HepG2 (cell line): ENCODE measurements at regions not wholly inside any gene's neighbourhood (a gene's known extent, or its start where the extent isn't known, plus 50 kb on each side); places are given as distances from the start of the nearest gene placed in this dataset.

Experiments used
- ATAC-seq: fragments of 200-7000 bp; cut with Tn5 transposase; 3 replicates; pipeline ENCODE4 v1.9.1; 2020; ENCODE audit warnings: mild to moderate bottlenecking, moderate library complexity
- BruUV-seq: library from RNA; stranded (reverse); fragments of 400-500 nt; replicated peaks from 2 replicates; lab custom pipeline; 2021; lab: Mats Ljungman, UMichigan
- CTCF ChIA-PET: fragments of 300-600 bp; formaldehyde crosslinking; extraction: SDS; loops from one replicate; lab custom pipeline; 2021; ENCODE audit warnings: low total read pairs, inconsistent platforms, low intra/inter-chr PET ratio; lab: Yijun Ruan, JAX
- POLR2A ChIA-PET: fragments of 350-600 bp; sonication (Branson Sonifier 250); formaldehyde crosslinking; loops from one replicate; lab custom pipeline; 2020; ENCODE audit warnings: antibody characterized with exemption, inconsistent platforms; lab: Yijun Ruan, JAX
- DNase-seq: peaks from one replicate; pipeline ENCODE4 v3.0.0-alpha.2; 2015; ENCODE audit warnings: low spot score
- FAIRE-seq: peaks from 3 replicates; lab custom pipeline; 2011; peaks lifted over from hg19 to GRCh38; lab: Jason Lieb, UNC
- H2AFZ ChIP-seq: one replicate; pipeline ENCODE4 v1.6.1; 2011; ENCODE audit warnings: low read length, inconsistent platforms
- H3K27ac ChIP-seq: fragments of 300-600 bp; 3 replicates; pipeline ENCODE4 v1.8.0; 2011; ENCODE audit warnings: mixed run types, mild to moderate bottlenecking, mixed read lengths, low read length, inconsistent platforms; ENCODE audit not compliant: insufficient read depth; ENCODE audit errors: extremely low read length
- H3K27me3 ChIP-seq, 2 experiments: fragments of 200-600 bp in 1 of 2; 2 replicates in 1 of 2; 3 replicates in 1 of 2; pipeline versions ENCODE4 v1.6.0 to v1.8.0; 2011; ENCODE audit warnings: low read length in 2 of 2, mild to moderate bottlenecking in 2 of 2, moderate library complexity in 2 of 2, inconsistent platforms in 1 of 2; ENCODE audit not compliant: insufficient read depth in 2 of 2, control insufficient read depth in 1 of 2
- H3K36me3 ChIP-seq, 2 experiments: fragments of 200-600 bp in 1 of 2; replicated peaks in 1 of 2; 2 replicates in 1 of 2; 3 replicates in 1 of 2; pipeline versions ENCODE4 v1.5.1 to v1.8.0; 2011; ENCODE audit warnings: low read length in 2 of 2, inconsistent platforms in 1 of 2; ENCODE audit not compliant: insufficient read depth in 2 of 2, control insufficient read depth in 1 of 2
- H3K4me1 ChIP-seq: 2 replicates; pipeline ENCODE4 v1.5.1; 2012; ENCODE audit warnings: low read length, inconsistent platforms; ENCODE audit not compliant: insufficient read depth
- H3K4me2 ChIP-seq: 2 replicates; pipeline ENCODE4 v1.6.0; 2011; ENCODE audit warnings: low read depth, low read length, inconsistent platforms
- H3K4me3 ChIP-seq, 3 experiments: fragments of 200-600 bp in 1 of 3; sonication (generic), shearing (Covaris generic) in 1 of 3; replicated peaks in 1 of 3; 2 replicates each; pipeline ENCODE4 v1.5.1; 2011 to 2016; ENCODE audit warnings: low read length in 3 of 3, inconsistent platforms in 2 of 3, low read depth in 2 of 3, mild to moderate bottlenecking in 2 of 3, control low read depth in 1 of 3, mixed read lengths in 1 of 3; ENCODE audit not compliant: insufficient read depth in 1 of 3
- H3K79me2 ChIP-seq: one replicate; pipeline ENCODE4 v1.6.1; 2011; ENCODE audit warnings: low read length, inconsistent platforms; ENCODE audit not compliant: insufficient read depth
- H3K9ac ChIP-seq: 2 replicates; pipeline ENCODE4 v1.6.0; 2011; ENCODE audit warnings: mild to moderate bottlenecking, low read depth, low read length, inconsistent platforms; ENCODE audit not compliant: insufficient read depth
- H3K9me3 ChIP-seq: 2 replicates; pipeline ENCODE4 v1.5.1; 2012; ENCODE audit warnings: mild to moderate bottlenecking, low read length
- H4K20me1 ChIP-seq: 2 replicates; pipeline ENCODE4 v1.6.0; 2011; ENCODE audit warnings: inconsistent platforms, mild to moderate bottlenecking, low read length, moderate library complexity; ENCODE audit not compliant: insufficient read depth
- HES4 ChIP-seq: sonication (generic); formaldehyde crosslinking; IDR thresholded peaks from 2 replicates; pipeline ENCODE4 v1.9.0; 2021; ENCODE audit warnings: mild to moderate bottlenecking, missing genetic modification reagents, borderline replicate concordance
- PATZ1 ChIP-seq: sonication (generic); formaldehyde crosslinking; IDR thresholded peaks from 2 replicates; pipeline ENCODE4 v1.4.0; 2020; ENCODE audit warnings: missing genetic modification reagents
- WIZ ChIP-seq: sonication (generic); formaldehyde crosslinking; IDR thresholded peaks from 2 replicates; pipeline ENCODE4 v1.5.1; 2020; ENCODE audit warnings: mild to moderate bottlenecking, missing genetic modification reagents
- ZBTB4 ChIP-seq: sonication (generic); formaldehyde crosslinking; IDR thresholded peaks from 2 replicates; pipeline ENCODE4 v1.4.0; 2020; ENCODE audit warnings: missing genetic modification reagents, mild to moderate bottlenecking, borderline replicate concordance
- ZBTB8A ChIP-seq: sonication (generic); formaldehyde crosslinking; IDR thresholded peaks from 2 replicates; pipeline ENCODE4 v1.4.0; 2020; ENCODE audit warnings: mild to moderate bottlenecking, low read depth, missing genetic modification reagents, borderline replicate concordance
- ZNF10 ChIP-seq: sonication (generic); formaldehyde crosslinking; IDR thresholded peaks from 2 replicates; pipeline ENCODE4 v1.4.0; 2020; ENCODE audit warnings: mild to moderate bottlenecking, low read depth, missing genetic modification reagents, borderline replicate concordance
- ZNF160 ChIP-seq: sonication (generic); formaldehyde crosslinking; IDR thresholded peaks from 2 replicates; pipeline ENCODE4 v1.8.0; 2022; ENCODE audit warnings: mild to moderate bottlenecking, inconsistent platforms, missing genetic modification reagents
- ZNF383 ChIP-seq: sonication (generic); formaldehyde crosslinking; IDR thresholded peaks from 2 replicates; pipeline ENCODE4 v1.4.0; 2020; ENCODE audit warnings: missing genetic modification reagents, mild to moderate bottlenecking, borderline replicate concordance
- ZNF460 ChIP-seq: sonication (generic); formaldehyde crosslinking; IDR thresholded peaks from 2 replicates; pipeline ENCODE4 v1.5.1; 2020; ENCODE audit warnings: missing genetic modification reagents, mild to moderate bottlenecking, borderline replicate concordance
- WGBS: methylation state at CpG from one replicate; pipeline ENCODE4 v1.1.6; 2017; ENCODE audit warnings: low lambda C conversion rate; 5-methylcytosine and 5-hydroxymethylcytosine counted together
- in situ Hi-C: cut with HindIII; loops from 2 replicates; pipeline ENCODE4 v1.10.0; 2017; ENCODE audit warnings: low pct_unique_long_range_greater_than_20kb; ENCODE audit not compliant: extremely low pct_ligation_motif_present
- intact Hi-C: fragments of 100-400 bp; cut with micrococcal nuclease; formaldehyde crosslinking; loops from one replicate; pipeline ENCODE4 v1.10.0; 2022; ENCODE audit not compliant: unreplicated experiment

GRCh38 chr13:83798731-83799130, 83.5 kb downstream of the SLITRK1 start:
- POLR2A ChIA-PET = no interaction called here
- BruUV-seq = no TSS peak

GRCh38 chr13:83796364-83796763, 85.9 kb downstream of the SLITRK1 start:
- DNase-seq = no peak
- Histone ChIP-seq H3K4me2 (no peak overlapping the region), H3K9me3 (no peaks in the 10 kb centered on the region), H3K36me3 (no peaks in the 10 kb centered on the region), H3K27ac (no peak overlapping the region), H3K4me3 (no peak overlapping the region), H3K4me1 (no peaks in the 10 kb centered on the region), H3K9ac (no peak overlapping the region), H3K79me2 (no peaks in the 10 kb centered on the region), H2AFZ (no peak overlapping the region), H3K27me3 (no peaks in the 10 kb centered on the region; a peak in 1 of 5 replicates), H4K20me1 (no peaks in the 10 kb centered on the region)
- no peak for FAIRE-seq
- no peak for TF ChIP-seq PATZ1 (CRISPR knock-in tag)
- no peak for TF ChIP-seq ZBTB8A (CRISPR knock-in tag)
- no peak for TF ChIP-seq WIZ (CRISPR knock-in tag)
- no peak for TF ChIP-seq ZNF160 (CRISPR knock-in tag)
- no peak for TF ChIP-seq ZBTB4 (CRISPR knock-in tag)
- in situ Hi-C loops = no loop called here
- WGBS = 8% methylated on average over 2 of the region's 2 CpGs
- intact Hi-C loops = no loop called here
- ATAC-seq = no peak
- ChIA-PET POLR2A (no interaction called here), CTCF (no interaction called here)
- no TSS peak for BruUV-seq

More at GRCh38 chr13:83798731-83799130, 83.5 kb downstream of the SLITRK1 start:
- no peak overlapping the region for H3K27ac ChIP-seq
- no peak overlapping the region for H3K9ac ChIP-seq
- ATAC-seq = no peak
- H3K36me3 ChIP-seq = no peaks in the 10 kb centered on the region
- in situ Hi-C loops (no loop called here), intact Hi-C loops (no loop called here)
- no peak for DNase-seq
- no peaks in the 10 kb centered on the region for H3K9me3 ChIP-seq
- H3K4me1 ChIP-seq = no peaks in the 10 kb centered on the region
- FAIRE-seq = no peak
- H2AFZ ChIP-seq = no peak overlapping the region
- no peak for TF ChIP-seq ZNF460 (CRISPR knock-in tag)
- no peak for TF ChIP-seq HES4 (CRISPR knock-in tag)
- no peak for TF ChIP-seq ZNF383
- TF ChIP-seq ZNF10 (CRISPR knock-in tag) = no peak
- CTCF ChIA-PET = no interaction called here
- H4K20me1 ChIP-seq = no peaks in the 10 kb centered on the region
- WGBS = 6% methylated on average over 1 of the region's 1 CpG
- no peaks in the 10 kb centered on the region; a peak in 1 of 5 replicates for H3K27me3 ChIP-seq
- H3K4me3 ChIP-seq = no peak overlapping the region
- H3K4me2 ChIP-seq = no peak overlapping the region
- H3K79me2 ChIP-seq = no peaks in the 10 kb centered on the region
